GM23338 (cell line): ENCODE measurements at regions not wholly inside any gene's neighbourhood (a gene's known extent, or its start where the extent isn't known, plus 50 kb on each side); places are given as distances from the start of the nearest gene placed in this dataset.

Experiments
- ATAC-seq: fragments of 200-7000 bp; cut with Tn5 transposase; 3 replicates; pipeline ENCODE4 v1.9.1; 2020
- DNase-seq: peaks from one replicate; pipeline ENCODE4 v3.0.0-alpha.2; 2015; ENCODE audit warnings: low spot score
- H2AFZ ChIP-seq: fragments of 200-600 bp; sonication (generic); 2 replicates; pipeline ENCODE4 v1.8.0; 2016; ENCODE audit warnings: antibody characterized with exemption, mild to moderate bottlenecking, moderate library complexity
- H3F3A ChIP-seq: fragments of 200-600 bp; sonication (generic); replicated peaks from 2 replicates; pipeline ENCODE4 v1.8.0; 2017; ENCODE audit warnings: antibody characterized with exemption, mixed run types, low read depth
- H3K27ac ChIP-seq: fragments of 200-600 bp; sonication (generic); 2 replicates; pipeline ENCODE4 v1.6.1; 2016; ENCODE audit warnings: low read depth
- H3K27me3 ChIP-seq: fragments of 200-600 bp; sonication (generic); 2 replicates; pipeline ENCODE4 v1.8.0; 2016; ENCODE audit warnings: mild to moderate bottlenecking, mixed run types, moderate library complexity; ENCODE audit not compliant: insufficient read depth
- H3K36me3 ChIP-seq: fragments of 200-600 bp; sonication (generic); 2 replicates; pipeline ENCODE4 v1.8.0; 2016; ENCODE audit warnings: mild to moderate bottlenecking; ENCODE audit not compliant: insufficient read depth
- H3K4me1 ChIP-seq: fragments of 200-600 bp; sonication (generic); 2 replicates; pipeline ENCODE4 v1.8.0; 2016; ENCODE audit warnings: mild to moderate bottlenecking, moderate library complexity; ENCODE audit not compliant: insufficient read depth
- H3K4me2 ChIP-seq: fragments of 200-600 bp; sonication (generic); 2 replicates; pipeline ENCODE4 v1.7.1; 2017; ENCODE audit warnings: mixed run types
- H3K4me3 ChIP-seq: fragments of 200-600 bp; sonication (generic); 2 replicates; pipeline ENCODE4 v1.6.1; 2016; ENCODE audit warnings: mixed run types
- H3K79me2 ChIP-seq: fragments of 200-600 bp; sonication (generic); replicated peaks from 2 replicates; pipeline ENCODE4 v1.8.0; 2017; ENCODE audit warnings: mild to moderate bottlenecking; ENCODE audit not compliant: insufficient read depth
- H3K9me2 ChIP-seq: fragments of 200-600 bp; sonication (generic); 2 replicates; pipeline ENCODE4 v1.8.0; 2017; ENCODE audit not compliant: insufficient read depth
- H4K20me1 ChIP-seq: fragments of 200-600 bp; sonication (generic); replicated peaks from 2 replicates; pipeline ENCODE4 v1.8.0; 2017; ENCODE audit warnings: mild to moderate bottlenecking; ENCODE audit not compliant: insufficient read depth
- H3K27ac Mint-ChIP-seq: 2 replicates; pipeline ENCODE4 v1.8.0; 2020; ENCODE audit warnings: inconsistent platforms, mild to moderate bottlenecking, moderate library complexity, mixed read lengths
- H3K27me3 Mint-ChIP-seq: 3 replicates; pipeline ENCODE4 v1.8.0; 2022; ENCODE audit warnings: low read depth, mild to moderate bottlenecking, moderate library complexity, mixed read lengths, inconsistent platforms; ENCODE audit not compliant: insufficient read depth, poor library complexity
- H3K36me3 Mint-ChIP-seq: 3 replicates; pipeline ENCODE4 v1.8.0; 2021; ENCODE audit warnings: low read depth, mild to moderate bottlenecking, inconsistent platforms, moderate library complexity, mixed read lengths
- H3K4me1 Mint-ChIP-seq: 3 replicates; pipeline ENCODE4 v1.8.0; 2020; ENCODE audit warnings: mild to moderate bottlenecking, inconsistent platforms, mixed read lengths
- H3K4me3 Mint-ChIP-seq: 3 replicates; pipeline ENCODE4 v1.8.0; 2021; ENCODE audit warnings: moderate library complexity, mild to moderate bottlenecking, inconsistent platforms, mixed read lengths
- H3K9me3 Mint-ChIP-seq: 3 replicates; pipeline ENCODE4 v1.8.0; 2020; ENCODE audit warnings: moderate library complexity, mild to moderate bottlenecking, inconsistent platforms, mixed read lengths
- CREB1 ChIP-seq: fragments of 250-450 bp; sonication (Bioruptor Pico); IDR thresholded peaks from 2 replicates; pipeline ENCODE4 v1.5.0; 2020; ENCODE audit warnings: low read depth, mild to moderate bottlenecking, moderate library complexity
- CTCF ChIP-seq, 2 experiments: fragments of 200-600 bp in 1 of 2; sonication (generic) in 1 of 2; conservative IDR thresholded peaks; 2 replicates each; pipeline versions ENCODE4 v1.5.1 to v1.6.1; 2016 to 2017; ENCODE audit warnings: antibody characterized with exemption in 2 of 2, low read depth in 2 of 2, mild to moderate bottlenecking in 2 of 2, moderate library complexity in 1 of 2
- EZH2phosphoT487 ChIP-seq: fragments of 200-600 bp; sonication (generic); IDR thresholded peaks from one replicate; pipeline ENCODE4 v1.8.1; 2018; ENCODE audit warnings: antibody characterized with exemption; ENCODE audit not compliant: unreplicated experiment
- NANOG ChIP-seq: IDR thresholded peaks from 2 replicates; pipeline ENCODE4 v1.6.1; 2016; ENCODE audit warnings: antibody characterized with exemption, borderline replicate concordance
- POLR2AphosphoS5 ChIP-seq: IDR thresholded peaks from 2 replicates; pipeline ENCODE4 v1.6.1; 2016; ENCODE audit warnings: antibody characterized with exemption, low read depth
- STAT1 ChIP-seq: IDR thresholded peaks from one replicate; pipeline ENCODE4 v1.6.1; 2016; ENCODE audit warnings: antibody characterized with exemption; ENCODE audit not compliant: unreplicated experiment
- ZNF114 ChIP-seq: fragments of 250-450 bp; sonication (Bioruptor Pico); IDR thresholded peaks from 2 replicates; pipeline ENCODE4 v1.5.0; 2020; ENCODE audit warnings: mild to moderate bottlenecking, moderate library complexity
- ZNF331 ChIP-seq: fragments of 250-450 bp; sonication (Bioruptor Pico); IDR thresholded peaks from 2 replicates; pipeline ENCODE4 v1.5.0; 2020; ENCODE audit warnings: low read depth, mild to moderate bottlenecking, moderate library complexity

- Histone ChIP-seq H3K9me2 (no peaks in the 10 kb centered on the region), H3K36me3 (no peaks in the 10 kb centered on the region), H3K79me2 (no peaks in the 10 kb centered on the region), H2AFZ (no peak overlapping the region), H3K4me1 (peaks cover 13% of the 10 kb centered on the region; the same call in 1 of the 2 replicates), H3K27me3 (no peaks in the 10 kb centered on the region), H3K4me3 (no peak overlapping the region), H3K27ac (no peak overlapping the region), H3K4me2 (no peak overlapping the region), H3F3A (no peaks in the 10 kb centered on the region), H4K20me1 (no peaks in the 10 kb centered on the region)
- Mint-ChIP-seq H3K4me3 (no peak overlapping the region), H3K4me1 (peaks cover 17% of the 10 kb centered on the region; the same call in 2 of the 3 replicates), H3K27ac (no peak overlapping the region), H3K9me3 (peaks cover 7% of the 10 kb centered on the region; the same call in 1 of the 3 replicates), H3K27me3 (peaks cover 3% of the 10 kb centered on the region), H3K36me3 (peaks cover 5% of the 10 kb centered on the region; the same call in 1 of the 3 replicates)
- DNase-seq (no peak), ATAC-seq (no peak)
- no peak for TF ChIP-seq CREB1 (CRISPR knock-in tag)
- no peak for TF ChIP-seq CTCF (conservative IDR thresholded peaks at IDR 0.05; ENCODE audit: low read depth in 2 of 2)
- no peak for TF ChIP-seq ZNF114 (CRISPR knock-in tag)
- no peak for TF ChIP-seq EZH2phosphoT487
- TF ChIP-seq STAT1, result no peak
These were observed 247.8 kb upstream of the TCF21 start for GRCh38 chr6:133641104-133641503.

DNA sequence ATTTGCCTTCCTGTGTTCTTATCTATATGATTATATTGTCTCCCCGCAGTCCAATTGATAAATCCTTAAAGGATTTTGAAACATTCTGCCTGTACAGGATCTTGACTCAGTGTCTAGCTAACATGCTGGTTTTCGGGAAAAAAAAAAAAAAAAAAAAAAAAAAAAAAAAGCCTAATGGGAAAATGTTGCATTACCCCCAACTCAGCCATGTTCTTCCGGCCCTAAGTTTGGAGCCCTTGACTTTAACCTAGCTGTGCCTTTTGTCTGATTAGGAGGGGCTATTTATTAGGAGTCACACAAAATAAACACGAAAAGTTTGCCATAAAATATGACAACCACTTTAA, 244.4 kb upstream of the TCF21 start:
- Mint-ChIP-seq H3K4me3 (no peak overlapping the region), H3K4me1 (peaks cover 14% of the 10 kb centered on the region; the same call in 2 of the 3 replicates), H3K9me3 (no peaks in the 10 kb centered on the region), H3K36me3 (no peaks in the 10 kb centered on the region), H3K27ac (no peak overlapping the region), H3K27me3 (peaks cover 4% of the 10 kb centered on the region)
- TF ChIP-seq CREB1 (CRISPR knock-in tag), result no peak
- no peak for TF ChIP-seq ZNF114 (CRISPR knock-in tag)
- TF ChIP-seq STAT1, result no peak
- no peak for TF ChIP-seq NANOG
- TF ChIP-seq CTCF (conservative IDR thresholded peaks at IDR 0.05; ENCODE audit: low read depth in 2 of 2), result no peak
- no peak for TF ChIP-seq POLR2AphosphoS5
- no peak for TF ChIP-seq ZNF331 (CRISPR knock-in tag)
- Histone ChIP-seq H2AFZ (no peak overlapping the region), H4K20me1 (no peaks in the 10 kb centered on the region), H3K9me2 (0 out of 2 replicates have a peak, but pooled peaks cover 3% of the 10 kb centered on the region), H3K27me3 (no peaks in the 10 kb centered on the region), H3F3A (no peaks in the 10 kb centered on the region), H3K4me1 (peaks cover 13% of the 10 kb centered on the region; the same call in 1 of the 2 replicates), H3K36me3 (no peaks in the 10 kb centered on the region), H3K79me2 (no peaks in the 10 kb centered on the region), H3K27ac (no peak overlapping the region), H3K4me2 (no peak overlapping the region), H3K4me3 (no peak overlapping the region)
- ATAC-seq (no peak), DNase-seq (no peak)
